Activated naive CD4-positive, alpha-beta T cell treated with Interleukin-2 at 50 U/mL for 16 hours (primary cell): ENCODE measurements at regions not wholly inside any gene's neighbourhood (a gene's known extent, or its start where the extent isn't known, plus 50 kb on each side); places are given as distances from the start of the nearest gene placed in this dataset.
A peak's percentile ranks its signal among the peaks of the same experiment; 100 is the strongest.

Source experiments
- DNase-seq: peaks from one replicate; pipeline ENCODE4 v3.0.0-alpha.2; 2020

GRCh38 chr2:126518196-126518595, 137.8 kb upstream of the GYPC start:
- no peak for DNase-seq

DNA sequence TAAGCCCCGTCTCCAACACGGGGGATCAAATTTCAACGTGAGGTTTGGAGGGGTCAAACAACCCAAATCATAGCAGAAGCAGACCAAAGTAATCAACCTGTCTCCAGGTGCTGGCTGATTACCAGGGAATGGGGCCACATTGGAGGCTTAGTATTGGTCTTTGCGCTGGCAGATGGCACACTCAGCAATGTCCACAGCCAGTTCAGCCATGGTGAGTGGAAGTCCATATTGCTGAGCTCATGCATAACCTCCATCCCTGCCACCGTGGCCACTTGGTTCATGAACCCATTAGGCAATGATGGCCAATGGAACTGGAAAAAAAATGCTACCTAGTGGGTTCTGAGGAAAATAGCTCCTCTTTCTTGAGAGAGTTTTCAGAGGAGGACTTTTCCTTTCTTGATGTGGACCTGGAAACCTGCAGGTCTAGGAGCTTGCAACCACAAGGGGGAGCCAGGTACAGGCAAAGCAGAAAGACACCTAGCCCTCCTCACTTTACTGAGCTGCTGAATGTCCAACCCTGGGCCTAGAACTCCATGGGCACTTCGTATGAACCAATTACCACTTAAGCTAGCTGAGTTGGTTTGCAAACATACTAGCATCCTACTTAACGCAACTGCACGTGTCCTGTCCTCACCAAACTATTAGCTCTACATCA, 128.0 kb upstream of the GYPC start:
- peak; percentile 64 for DNase-seq

GRCh38 chr2:126531029-126531428, 124.9 kb upstream of the GYPC start:
- no peak for DNase-seq

GRCh38 chr2:126534478-126534877, 121.5 kb upstream of the GYPC start:
- no peak for DNase-seq

GRCh38 chr2:126535408-126535807, 120.5 kb upstream of the GYPC start:
- no peak for DNase-seq

- DNase-seq = no peak
Observed at GRCh38 chr2:126536605-126537200, 119.3 kb upstream of the GYPC start.

DNA sequence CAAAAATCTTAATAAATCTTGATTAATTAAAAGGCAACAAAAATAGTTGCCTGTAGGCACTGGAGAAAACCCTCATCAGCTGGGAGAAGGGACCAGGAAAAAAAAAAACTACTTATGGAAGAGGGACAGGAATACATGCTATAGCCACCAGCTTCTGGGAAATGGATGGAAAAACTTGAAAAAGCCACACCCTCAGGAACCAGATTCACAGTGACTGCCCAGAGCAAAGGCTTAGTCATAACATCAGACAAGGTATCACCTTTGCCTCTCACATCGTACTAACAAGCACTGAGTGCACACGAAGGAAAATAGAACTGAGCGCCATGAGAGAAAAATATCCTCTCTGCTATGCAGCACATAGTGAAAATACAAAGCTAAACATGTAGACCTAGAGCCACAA, 116.9 kb upstream of the GYPC start:
- no peak for DNase-seq

GRCh38 chr2:126542247-126542646, 113.7 kb upstream of the GYPC start:
- no peak for DNase-seq

- DNase-seq = no peak
Observed at GRCh38 chr2:126543081-126543480, 112.9 kb upstream of the GYPC start.

- DNase-seq = no peak
Observed at GRCh38 chr2:126558029-126558428, 97.9 kb upstream of the GYPC start.

DNA sequence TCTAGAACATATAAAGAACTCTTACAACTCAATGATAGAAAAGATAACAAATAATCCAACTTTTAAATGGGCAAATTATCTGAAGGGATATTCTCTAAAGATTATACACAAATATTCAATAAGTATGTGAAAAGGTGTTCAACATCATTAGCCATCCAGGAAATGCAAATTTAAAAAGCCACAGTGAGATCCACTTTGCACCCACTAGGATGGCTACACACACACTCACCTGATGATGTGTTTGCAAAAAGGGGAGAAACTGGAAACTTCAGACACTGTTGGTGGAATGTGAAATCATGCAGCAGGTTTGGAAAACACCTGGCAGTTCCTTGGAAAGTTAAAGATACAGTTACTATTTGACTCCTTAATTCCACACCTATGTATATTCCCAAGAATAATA, 87.2 kb upstream of the GYPC start:
- DNase-seq = no peak

DNA sequence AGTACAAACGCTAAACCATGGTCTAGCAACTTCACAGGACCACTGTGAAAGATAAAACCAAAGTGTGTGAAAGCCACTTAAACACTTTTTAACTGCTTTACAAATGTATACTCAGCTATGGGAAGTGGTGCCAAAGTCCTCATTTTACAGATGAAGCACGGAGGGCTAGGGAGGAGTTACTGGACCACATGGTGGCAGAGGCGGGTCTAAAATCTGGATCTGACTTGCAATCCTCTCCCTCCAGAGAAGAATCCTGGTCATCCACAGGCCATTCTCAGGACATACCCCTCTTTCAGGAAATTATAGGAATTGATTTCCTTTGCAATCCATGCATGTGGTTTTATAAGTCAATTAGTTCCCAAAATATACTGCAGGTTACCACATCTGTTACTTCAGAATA, 84.6 kb upstream of the GYPC start:
- DNase-seq = no peak

- DNase-seq = no peak
Observed at GRCh38 chr2:126575631-126576030, 80.3 kb upstream of the GYPC start.

DNA sequence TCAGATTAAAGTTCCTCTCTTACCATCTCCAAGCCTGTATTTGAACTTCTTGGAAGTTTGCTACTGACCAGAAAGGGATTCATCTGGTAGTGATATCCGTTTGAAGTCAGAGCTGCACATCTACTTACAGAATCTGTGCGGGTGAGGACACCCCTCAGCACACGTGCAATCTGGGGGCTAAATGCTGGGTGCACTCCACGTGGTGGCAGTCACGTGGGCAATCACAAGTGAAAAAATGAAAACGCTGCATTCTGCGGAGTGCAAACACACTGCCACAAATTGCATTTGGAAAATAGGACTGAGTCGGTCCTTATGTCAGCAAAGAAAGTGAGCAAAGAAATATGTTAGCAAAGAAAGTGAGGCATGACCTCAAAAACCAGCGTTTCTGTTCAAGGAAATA, 76.1 kb upstream of the GYPC start:
- DNase-seq = no peak

DNA sequence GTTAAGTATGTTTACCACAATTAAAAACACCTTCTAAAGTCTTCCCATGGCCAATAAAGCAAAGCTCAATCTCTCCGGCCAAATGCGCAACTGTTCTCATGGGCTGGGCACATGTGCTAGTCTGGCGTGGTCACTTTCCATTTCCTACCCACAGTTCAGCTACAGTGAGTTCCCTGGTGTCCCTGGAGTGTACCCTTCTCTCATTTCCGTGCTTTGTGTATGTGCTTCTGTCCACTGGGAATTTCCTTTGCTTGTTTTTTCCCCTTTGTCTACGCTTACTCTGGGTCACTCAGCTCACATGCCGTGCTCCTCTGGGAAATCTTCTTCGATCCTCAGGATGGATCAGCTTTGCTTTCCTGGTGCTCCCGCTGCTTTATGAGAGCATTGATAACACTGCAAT, 69.6 kb upstream of the GYPC start:
- DNase-seq = no peak

GRCh38 chr2:126599062-126599461, 56.9 kb upstream of the GYPC start:
- DNase-seq = no peak

GRCh38 chr2:126600742-126601141, 55.2 kb upstream of the GYPC start:
- no peak for DNase-seq

- DNase-seq = no peak
Observed at GRCh38 chr2:126602334-126602733, 53.6 kb upstream of the GYPC start.
